Tibial nerve (tissue), 4 donors: ENCODE measurements at regions not wholly inside any gene's neighbourhood (a gene's known extent, or its start where the extent isn't known, plus 50 kb on each side); places are given as distances from the start of the nearest gene placed in this dataset.

Source experiments
- EP300 ChIP-seq, 2 donors: sonication (generic); formaldehyde crosslinking; IDR thresholded peaks; one replicate each; pipeline ENCODE4 v1.6.1; 2017; ENCODE audit warnings: antibody characterized with exemption in 2 of 2, mild to moderate bottlenecking in 1 of 2
- POLR2A ChIP-seq, 2 donors: fragments of 450-650 bp; IDR thresholded peaks; one replicate each; pipeline ENCODE4 v1.6.1; 2017; ENCODE audit warnings: antibody characterized with exemption in 2 of 2, mild to moderate bottlenecking in 2 of 2, moderate library complexity in 2 of 2
- TF ChIP-seq, protein P1 (sequence below), 5 experiments: fragments of 200-600 bp in 3 of 5; fragments of 450-650 bp in 2 of 5; sonication (generic) in 3 of 5; IDR thresholded peaks; one replicate each; pipeline ENCODE4 v1.5.1; 2016 to 2019; ENCODE audit warnings: antibody characterized with exemption in 5 of 5, mild to moderate bottlenecking in 3 of 5, moderate library complexity in 2 of 5

DNA sequence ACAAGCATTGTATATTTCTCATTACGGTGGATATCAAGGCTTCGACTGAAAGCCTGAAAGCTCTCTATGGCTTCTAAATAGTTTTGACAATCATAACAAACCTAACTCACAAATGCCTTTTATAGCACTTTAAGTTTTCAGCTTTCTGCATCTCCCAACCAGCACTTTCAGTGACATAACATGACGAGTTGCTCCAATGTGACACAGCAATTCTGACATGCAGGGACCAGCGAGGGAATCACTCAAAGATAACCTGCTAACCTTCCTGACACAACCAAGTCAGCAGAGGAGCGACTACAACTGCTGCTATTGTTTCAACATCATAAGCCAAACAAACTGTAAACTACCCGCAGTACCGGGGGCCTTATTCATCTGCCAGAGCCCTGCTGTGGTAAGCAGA lies 95.7 kb upstream of the CDH20 start:
- TF ChIP-seq, protein P1, sequence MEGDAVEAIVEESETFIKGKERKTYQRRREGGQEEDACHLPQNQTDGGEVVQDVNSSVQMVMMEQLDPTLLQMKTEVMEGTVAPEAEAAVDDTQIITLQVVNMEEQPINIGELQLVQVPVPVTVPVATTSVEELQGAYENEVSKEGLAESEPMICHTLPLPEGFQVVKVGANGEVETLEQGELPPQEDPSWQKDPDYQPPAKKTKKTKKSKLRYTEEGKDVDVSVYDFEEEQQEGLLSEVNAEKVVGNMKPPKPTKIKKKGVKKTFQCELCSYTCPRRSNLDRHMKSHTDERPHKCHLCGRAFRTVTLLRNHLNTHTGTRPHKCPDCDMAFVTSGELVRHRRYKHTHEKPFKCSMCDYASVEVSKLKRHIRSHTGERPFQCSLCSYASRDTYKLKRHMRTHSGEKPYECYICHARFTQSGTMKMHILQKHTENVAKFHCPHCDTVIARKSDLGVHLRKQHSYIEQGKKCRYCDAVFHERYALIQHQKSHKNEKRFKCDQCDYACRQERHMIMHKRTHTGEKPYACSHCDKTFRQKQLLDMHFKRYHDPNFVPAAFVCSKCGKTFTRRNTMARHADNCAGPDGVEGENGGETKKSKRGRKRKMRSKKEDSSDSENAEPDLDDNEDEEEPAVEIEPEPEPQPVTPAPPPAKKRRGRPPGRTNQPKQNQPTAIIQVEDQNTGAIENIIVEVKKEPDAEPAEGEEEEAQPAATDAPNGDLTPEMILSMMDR (IDR thresholded peaks at IDR 0.05): no peak
- TF ChIP-seq EP300 (IDR thresholded peaks at IDR 0.05) (no peak), POLR2A (IDR thresholded peaks at IDR 0.05) (no peak)
